ENCODE measurements at regions not wholly inside any gene's neighbourhood (a gene's known extent, or its start where the extent isn't known, plus 50 kb on each side); places are given as distances from the start of the nearest gene placed in this dataset.

- Histone ChIP-seq H3K79me2 (no peaks in the 10 kb centered on the region), H3K9me3 (ENCODE audit: control insufficient read depth, low read length) (no peaks in the 10 kb centered on the region), H3K36me3 (ENCODE audit: control insufficient read depth, insufficient read depth, low read length) (no peaks in the 10 kb centered on the region), H3K4me1 (no peaks in the 10 kb centered on the region), H3K9ac (no peak overlapping the region), H3K27me3 (ENCODE audit: control insufficient read depth, insufficient read depth, low read length) (no peaks in the 10 kb centered on the region), H3K4me3 (ENCODE audit: low read depth, low read length) (no peak overlapping the region), H3K4me2 (ENCODE audit: low read length) (no peak overlapping the region), H3K27ac (no peak overlapping the region), H2AFZ (no peak overlapping the region)
- TF ChIP-seq CTCF (IDR thresholded peaks at IDR 0.05): no peak
Observed at GRCh38 chr6:15854378-15854777, 191.6 kb upstream of the DTNBP1 start.

DNA sequence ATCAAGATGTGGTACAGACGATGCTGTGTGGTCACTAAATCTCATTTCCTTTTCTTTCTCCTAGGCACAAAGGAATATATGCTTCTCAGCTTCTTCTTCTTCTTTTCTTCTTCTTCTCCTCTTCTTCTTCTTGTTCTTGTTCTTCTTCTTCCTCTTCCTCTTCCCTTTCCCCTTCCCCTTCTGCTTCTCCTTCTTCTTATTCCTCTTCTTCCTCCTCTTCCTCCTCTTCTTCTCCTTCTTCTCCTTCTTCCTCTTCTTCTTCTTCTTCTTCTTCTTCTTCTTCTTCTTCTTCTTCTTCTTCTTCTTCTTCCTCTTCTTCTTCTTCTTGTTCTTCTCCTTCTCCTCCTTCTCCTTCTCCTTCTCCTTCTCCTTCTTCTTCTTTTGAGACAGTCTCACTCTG is 190.4 kb upstream of the DTNBP1 start:
- H3K36me3 ChIP-seq (ENCODE audit: control insufficient read depth, insufficient read depth, low read length): no peaks in the 10 kb centered on the region
- no peak overlapping the region for H3K9ac ChIP-seq
- no peak for TF ChIP-seq CTCF (IDR thresholded peaks at IDR 0.05)
- H3K4me2 ChIP-seq (ENCODE audit: low read length): no peak overlapping the region
- no peak overlapping the region for H2AFZ ChIP-seq
- no peaks in the 10 kb centered on the region for H3K27me3 ChIP-seq (ENCODE audit: control insufficient read depth, insufficient read depth, low read length)
- no peaks in the 10 kb centered on the region for H3K79me2 ChIP-seq
- H3K27ac ChIP-seq: no peak overlapping the region
- H3K9me3 ChIP-seq (ENCODE audit: control insufficient read depth, low read length): no peaks in the 10 kb centered on the region
- no peak overlapping the region for H3K4me3 ChIP-seq (ENCODE audit: low read depth, low read length)
- no peaks in the 10 kb centered on the region for H3K4me1 ChIP-seq

- Histone ChIP-seq H3K36me3 (ENCODE audit: control insufficient read depth, insufficient read depth, low read length) (no peaks in the 10 kb centered on the region), H3K4me3 (ENCODE audit: low read depth, low read length) (no peak overlapping the region), H3K27ac (no peak overlapping the region), H3K9me3 (ENCODE audit: control insufficient read depth, low read length) (no peaks in the 10 kb centered on the region), H3K27me3 (ENCODE audit: control insufficient read depth, insufficient read depth, low read length) (no peaks in the 10 kb centered on the region), H3K4me2 (ENCODE audit: low read length) (no peak overlapping the region), H2AFZ (no peak overlapping the region), H3K79me2 (no peaks in the 10 kb centered on the region), H3K9ac (no peak overlapping the region), H3K4me1 (no peaks in the 10 kb centered on the region)
- no peak for TF ChIP-seq CTCF (IDR thresholded peaks at IDR 0.05)
Observed at GRCh38 chr6:15852289-15852688, 189.5 kb upstream of the DTNBP1 start.

DNA sequence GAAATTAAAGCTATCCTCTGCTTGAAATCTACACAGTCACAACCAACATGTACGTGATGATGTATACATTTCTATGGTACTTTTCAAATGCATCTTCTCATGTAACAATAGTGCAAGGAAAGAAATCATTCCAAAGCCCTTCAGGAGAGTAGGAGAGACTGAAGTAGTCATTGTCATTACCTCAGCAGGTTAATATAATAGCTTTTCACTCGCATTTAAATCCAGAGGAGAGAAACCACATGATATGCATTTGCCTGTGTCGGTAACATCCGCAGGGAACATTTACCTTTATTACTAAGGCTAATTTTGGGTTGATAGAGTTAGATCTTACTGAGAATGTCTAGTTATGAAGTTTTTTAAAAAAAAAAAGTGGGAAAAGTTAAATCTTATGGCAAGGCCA is 186.6 kb upstream of the DTNBP1 start:
- no peaks in the 10 kb centered on the region for H3K36me3 ChIP-seq (ENCODE audit: control insufficient read depth, insufficient read depth, low read length)
- no peak overlapping the region for H3K4me3 ChIP-seq (ENCODE audit: low read depth, low read length)
- TF ChIP-seq CTCF (IDR thresholded peaks at IDR 0.05): no peak
- H2AFZ ChIP-seq: no peak overlapping the region
- no peaks in the 10 kb centered on the region for H3K27me3 ChIP-seq (ENCODE audit: control insufficient read depth, insufficient read depth, low read length)
- no peak overlapping the region for H3K4me2 ChIP-seq (ENCODE audit: low read length)
- no peaks in the 10 kb centered on the region for H3K79me2 ChIP-seq
- H3K4me1 ChIP-seq: no peaks in the 10 kb centered on the region
- H3K9me3 ChIP-seq (ENCODE audit: control insufficient read depth, low read length): no peaks in the 10 kb centered on the region
- no peak overlapping the region for H3K27ac ChIP-seq
- H3K9ac ChIP-seq: no peak overlapping the region

- H3K4me3 ChIP-seq (ENCODE audit: low read depth, low read length): no peak overlapping the region
- no peak overlapping the region for H3K9ac ChIP-seq
- no peaks in the 10 kb centered on the region for H3K9me3 ChIP-seq (ENCODE audit: control insufficient read depth, low read length)
- no peak overlapping the region for H2AFZ ChIP-seq
- H3K36me3 ChIP-seq (ENCODE audit: control insufficient read depth, insufficient read depth, low read length): no peaks in the 10 kb centered on the region
- H3K79me2 ChIP-seq: no peaks in the 10 kb centered on the region
- H3K4me2 ChIP-seq (ENCODE audit: low read length): no peak overlapping the region
- H3K27me3 ChIP-seq (ENCODE audit: control insufficient read depth, insufficient read depth, low read length): no peaks in the 10 kb centered on the region
- H3K27ac ChIP-seq: no peak overlapping the region
- no peak for TF ChIP-seq CTCF (IDR thresholded peaks at IDR 0.05)
- peaks cover 6% of the 10 kb centered on the region for H3K4me1 ChIP-seq
Observed at GRCh38 chr6:15845492-15845891, 182.7 kb upstream of the DTNBP1 start.

Data from parathyroid adenoma (tissue), 2 donors.